ENCODE measurements at regions not wholly inside any gene's neighbourhood (a gene's known extent, or its start where the extent isn't known, plus 50 kb on each side); places are given as distances from the start of the nearest gene placed in this dataset.
"Not testable (repeated sequence)": the region's sequence is repeated elsewhere in the genome, so short reads cannot be mapped to it uniquely, and the experiment has no call there.

DNA sequence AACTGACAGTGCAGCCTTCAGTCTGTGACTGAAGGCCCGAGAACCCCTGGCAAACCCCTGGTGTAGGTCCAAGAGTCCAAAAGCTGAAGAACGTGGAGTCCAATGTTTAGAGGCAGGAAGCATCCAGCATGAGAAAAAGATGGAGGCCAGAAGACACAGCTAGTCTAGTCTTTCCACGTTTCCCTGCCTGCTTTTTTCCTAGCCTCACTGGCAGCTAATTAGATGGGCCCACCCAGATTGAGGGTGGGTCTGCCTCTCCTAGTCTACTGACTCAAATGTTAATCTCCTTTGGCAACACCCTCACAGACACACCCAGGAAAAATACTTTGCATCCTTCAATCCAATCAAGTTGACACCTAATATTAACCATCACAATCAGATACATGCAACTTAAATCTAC lies 87.8 kb downstream of the TENT5D start:
- DNase-seq (ENCODE audit: low spot score): not testable (repeated sequence)

GRCh38 chrX:80511969-80512760 lies 91.9 kb downstream of the TENT5D start:
- TF ChIP-seq CTCF (IDR thresholded peaks at IDR 0.05; ENCODE audit: extremely low read depth, missing control alignments): no peak
- DNase-seq (ENCODE audit: low spot score): no peak

DNA sequence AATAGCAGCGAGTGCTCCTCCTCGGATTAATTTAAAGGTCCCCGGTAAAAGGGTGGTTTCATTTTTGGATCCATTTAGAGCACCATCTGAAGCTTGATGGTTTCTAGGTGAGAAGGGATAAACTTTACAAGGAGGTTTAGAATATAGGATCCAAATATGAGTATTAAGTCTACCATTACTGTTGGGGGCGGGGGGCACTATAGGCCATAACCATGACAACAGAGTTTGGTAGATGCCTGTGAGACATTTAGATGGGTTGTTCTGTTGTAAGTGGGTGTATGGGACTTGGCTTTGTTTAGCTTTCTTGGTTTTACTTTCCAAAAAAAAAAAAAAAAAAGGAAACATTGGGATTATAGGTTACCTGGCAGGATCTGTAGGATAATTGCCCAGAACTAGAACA lies 92.7 kb downstream of the TENT5D start:
- no peak for TF ChIP-seq CTCF (IDR thresholded peaks at IDR 0.05; ENCODE audit: extremely low read depth, missing control alignments)
- no peak for DNase-seq (ENCODE audit: low spot score)

- no peak for DNase-seq (ENCODE audit: low spot score)
- TF ChIP-seq CTCF (IDR thresholded peaks at IDR 0.05; ENCODE audit: extremely low read depth, missing control alignments): no peak
Observed at GRCh38 chrX:80513625-80514024, 93.4 kb downstream of the TENT5D start.

GRCh38 chrX:80537096-80537495 lies 116.8 kb downstream of the TENT5D start:
- TF ChIP-seq CTCF (IDR thresholded peaks at IDR 0.05; ENCODE audit: extremely low read depth, missing control alignments): no peak
- no peak for DNase-seq (ENCODE audit: low spot score)

DNA sequence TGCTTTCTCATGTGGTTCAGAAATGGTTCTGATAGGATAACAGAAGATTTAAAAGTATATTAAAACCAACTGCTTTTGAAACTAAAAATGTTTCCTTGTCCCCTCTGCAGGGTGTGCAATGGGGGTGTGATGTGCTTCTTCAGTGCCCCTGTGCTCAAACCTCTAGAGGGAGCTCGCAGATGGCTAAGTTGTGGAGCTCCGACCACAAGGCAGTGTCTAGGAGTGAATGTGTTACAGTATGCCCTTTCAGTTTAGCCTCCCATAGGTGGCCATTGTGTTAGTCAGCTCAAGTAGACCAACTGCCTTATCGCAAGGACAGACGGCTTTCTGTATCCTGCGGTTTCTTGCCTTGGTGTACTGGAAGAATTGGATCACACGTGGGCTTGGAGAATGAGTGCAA lies 130.5 kb downstream of the TENT5D start:
- no peak for TF ChIP-seq CTCF (IDR thresholded peaks at IDR 0.05; ENCODE audit: extremely low read depth, missing control alignments)
- no peak for DNase-seq (ENCODE audit: low spot score)

GRCh38 chrX:80556148-80556547 lies 135.9 kb downstream of the TENT5D start:
- no peak for DNase-seq (ENCODE audit: low spot score)
- no peak for TF ChIP-seq CTCF (IDR thresholded peaks at IDR 0.05; ENCODE audit: extremely low read depth, missing control alignments)

GRCh38 chrX:80572636-80573035 lies 152.4 kb downstream of the TENT5D start:
- DNase-seq (ENCODE audit: low spot score): no peak
- TF ChIP-seq CTCF (IDR thresholded peaks at IDR 0.05; ENCODE audit: extremely low read depth, missing control alignments): no peak

Data from GM20000 (cell line).